Epithelial cell of esophagus (primary cell): ENCODE measurements at regions not wholly inside any gene's neighbourhood (a gene's known extent, or its start where the extent isn't known, plus 50 kb on each side); places are given as distances from the start of the nearest gene placed in this dataset.

ENCODE experiments used
- DNase-seq: peaks from one replicate; pipeline ENCODE4 v3.0.0; 2010; ENCODE audit warnings: low read depth
- H3K4me3 ChIP-seq: 2 replicates; pipeline ENCODE4 v1.5.1; 2011; ENCODE audit warnings: mild to moderate bottlenecking, low read length, control low read depth
- CTCF ChIP-seq: IDR thresholded peaks from 2 replicates; pipeline ENCODE4 v1.5.1; 2011; ENCODE audit warnings: low read depth, mild to moderate bottlenecking, low read length, control low read depth, inconsistent platforms; ENCODE audit not compliant: insufficient read depth; ENCODE audit errors: missing control alignments

- DNase-seq: no peak
- no peak for TF ChIP-seq CTCF
- peak overlapping the region; percentile 31 for H3K4me3 ChIP-seq
Observed at GRCh38 chr9:21549890-21550289, 67.8 kb upstream of the IFNE start.

GRCh38 chr9:21550392-21550791 lies 68.3 kb upstream of the IFNE start:
- H3K4me3 ChIP-seq: peak overlapping the region; percentile 31
- DNase-seq: no peak
- TF ChIP-seq CTCF: no peak

- DNase-seq: no peak
- TF ChIP-seq CTCF: no peak
- peak overlapping the region; percentile 89 for H3K4me3 ChIP-seq
Observed at GRCh38 chr9:21551401-21551800, 69.3 kb upstream of the IFNE start.

- DNase-seq: no peak
- peak overlapping the region; percentile 89 for H3K4me3 ChIP-seq
- TF ChIP-seq CTCF: no peak
Observed at GRCh38 chr9:21552244-21553170, 70.4 kb upstream of the IFNE start.

GRCh38 chr9:21553441-21553840 lies 71.3 kb upstream of the IFNE start:
- DNase-seq: no peak
- peak overlapping the region; percentile 89 for H3K4me3 ChIP-seq
- no peak for TF ChIP-seq CTCF

GRCh38 chr9:21554813-21555212 lies 72.7 kb upstream of the IFNE start:
- no peak for DNase-seq
- H3K4me3 ChIP-seq: peak overlapping the region; percentile 89
- no peak for TF ChIP-seq CTCF

- TF ChIP-seq CTCF: no peak
- peak; percentile 45 for DNase-seq
- H3K4me3 ChIP-seq: peak overlapping the region; percentile 89
Observed at GRCh38 chr9:21555911-21556310, 73.8 kb upstream of the IFNE start.
